CD4-positive, alpha-beta T cell treated with Interleukin-17A for 4 hours (primary cell): ENCODE measurements at regions not wholly inside any gene's neighbourhood (a gene's known extent, or its start where the extent isn't known, plus 50 kb on each side); places are given as distances from the start of the nearest gene placed in this dataset.

Source experiments
- DNase-seq: peaks from one replicate; pipeline ENCODE4 v3.0.0-alpha.2; 2020; ENCODE audit warnings: mixed read lengths

- DNase-seq = no peak
Measured at GRCh38 chr16:6560306-6561100, 772.1 kb upstream of the RBFOX1 start.

- DNase-seq = no peak
Measured at GRCh38 chr16:6558661-6559060, 774.0 kb upstream of the RBFOX1 start.

GRCh38 chr16:6558126-6558525, 774.5 kb upstream of the RBFOX1 start:
- DNase-seq = no peak

GRCh38 chr16:6557353-6558023, 775.2 kb upstream of the RBFOX1 start:
- DNase-seq = no peak

- no peak for DNase-seq
Measured at GRCh38 chr16:6549415-6549814, 783.2 kb upstream of the RBFOX1 start.

- no peak for DNase-seq
Measured at GRCh38 chr16:6548507-6548906, 784.1 kb upstream of the RBFOX1 start.

- DNase-seq = no peak
Measured at GRCh38 chr16:6547131-6547530, 785.5 kb upstream of the RBFOX1 start.

GRCh38 chr16:6545329-6545728, 787.3 kb upstream of the RBFOX1 start:
- DNase-seq = no peak

GRCh38 chr16:6541267-6541666, 791.4 kb upstream of the RBFOX1 start:
- no peak for DNase-seq

- no peak for DNase-seq
Measured at GRCh38 chr16:6536411-6536810, 796.2 kb upstream of the RBFOX1 start.

- DNase-seq = no peak
Measured at GRCh38 chr16:6531067-6531466, 801.6 kb upstream of the RBFOX1 start.

- no peak for DNase-seq
Measured at GRCh38 chr16:6528217-6528616, 804.4 kb upstream of the RBFOX1 start.

- DNase-seq = no peak
Measured at GRCh38 chr16:6527646-6528045, 805.0 kb upstream of the RBFOX1 start.

GRCh38 chr16:6524501-6524900, 808.1 kb upstream of the RBFOX1 start:
- DNase-seq = no peak

- DNase-seq = no peak
Measured at GRCh38 chr16:6517020-6517720, 815.5 kb upstream of the RBFOX1 start.

- no peak for DNase-seq
Measured at GRCh38 chr16:6512512-6512911, 820.1 kb upstream of the RBFOX1 start.

GRCh38 chr16:6510261-6510660, 822.4 kb upstream of the RBFOX1 start:
- no peak for DNase-seq

GRCh38 chr16:6499413-6499812, 833.2 kb upstream of the RBFOX1 start:
- no peak for DNase-seq

- no peak for DNase-seq
Measured at GRCh38 chr16:6498858-6499257, 833.8 kb upstream of the RBFOX1 start.

GRCh38 chr16:6496996-6497395, 835.6 kb upstream of the RBFOX1 start:
- DNase-seq = no peak

- no peak for DNase-seq
Measured at GRCh38 chr16:6495486-6496210, 837.0 kb upstream of the RBFOX1 start.

GRCh38 chr16:6494716-6495115, 837.9 kb upstream of the RBFOX1 start:
- no peak for DNase-seq

GRCh38 chr16:6493555-6493954, 839.1 kb upstream of the RBFOX1 start:
- no peak for DNase-seq
